Hepatocyte (in vitro differentiated cells): ENCODE measurements at regions not wholly inside any gene's neighbourhood (a gene's known extent, or its start where the extent isn't known, plus 50 kb on each side); places are given as distances from the start of the nearest gene placed in this dataset.

Source experiments
- EZH2 ChIP-seq: fragments of 200-600 bp; sonication (generic); IDR thresholded peaks from 2 replicates; pipeline ENCODE4 v1.6.1; 2016; ENCODE audit warnings: antibody characterized with exemption, mild to moderate bottlenecking, borderline replicate concordance
- TF ChIP-seq, protein P1 (sequence below): fragments of 200-600 bp; sonication (generic); IDR thresholded peaks from 2 replicates; pipeline ENCODE4 v1.5.1; 2016; ENCODE audit warnings: antibody characterized with exemption, mild to moderate bottlenecking; ENCODE audit not compliant: poor library complexity

DNA sequence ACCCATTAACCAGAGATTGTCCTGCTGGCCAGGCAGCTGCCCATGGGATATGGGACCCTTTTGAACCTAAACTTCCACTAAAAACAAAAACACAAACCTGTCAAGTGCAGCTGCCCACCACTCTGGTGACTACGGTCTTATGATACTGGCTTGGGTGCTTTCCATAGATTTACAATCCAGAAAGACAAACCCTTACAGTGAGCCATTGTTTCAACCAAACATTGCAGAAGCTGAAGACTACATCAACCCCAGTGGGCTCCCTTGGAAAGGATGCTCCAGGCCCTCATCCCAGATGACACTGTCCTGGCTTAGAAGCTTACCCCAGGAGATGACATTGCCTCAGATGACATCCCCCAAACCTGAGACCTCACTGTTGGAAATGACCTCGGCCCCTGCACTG is 56.9 kb upstream of the WNT11 start:
- TF ChIP-seq, protein P1, sequence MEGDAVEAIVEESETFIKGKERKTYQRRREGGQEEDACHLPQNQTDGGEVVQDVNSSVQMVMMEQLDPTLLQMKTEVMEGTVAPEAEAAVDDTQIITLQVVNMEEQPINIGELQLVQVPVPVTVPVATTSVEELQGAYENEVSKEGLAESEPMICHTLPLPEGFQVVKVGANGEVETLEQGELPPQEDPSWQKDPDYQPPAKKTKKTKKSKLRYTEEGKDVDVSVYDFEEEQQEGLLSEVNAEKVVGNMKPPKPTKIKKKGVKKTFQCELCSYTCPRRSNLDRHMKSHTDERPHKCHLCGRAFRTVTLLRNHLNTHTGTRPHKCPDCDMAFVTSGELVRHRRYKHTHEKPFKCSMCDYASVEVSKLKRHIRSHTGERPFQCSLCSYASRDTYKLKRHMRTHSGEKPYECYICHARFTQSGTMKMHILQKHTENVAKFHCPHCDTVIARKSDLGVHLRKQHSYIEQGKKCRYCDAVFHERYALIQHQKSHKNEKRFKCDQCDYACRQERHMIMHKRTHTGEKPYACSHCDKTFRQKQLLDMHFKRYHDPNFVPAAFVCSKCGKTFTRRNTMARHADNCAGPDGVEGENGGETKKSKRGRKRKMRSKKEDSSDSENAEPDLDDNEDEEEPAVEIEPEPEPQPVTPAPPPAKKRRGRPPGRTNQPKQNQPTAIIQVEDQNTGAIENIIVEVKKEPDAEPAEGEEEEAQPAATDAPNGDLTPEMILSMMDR, result no peak
- TF ChIP-seq EZH2, result no peak
